ENCODE measurements at regions not wholly inside any gene's neighbourhood (a gene's known extent, or its start where the extent isn't known, plus 50 kb on each side); places are given as distances from the start of the nearest gene placed in this dataset.
"Not testable (repeated sequence)": the region's sequence is repeated elsewhere in the genome, so short reads cannot be mapped to it uniquely, and the experiment has no call there.

DNA sequence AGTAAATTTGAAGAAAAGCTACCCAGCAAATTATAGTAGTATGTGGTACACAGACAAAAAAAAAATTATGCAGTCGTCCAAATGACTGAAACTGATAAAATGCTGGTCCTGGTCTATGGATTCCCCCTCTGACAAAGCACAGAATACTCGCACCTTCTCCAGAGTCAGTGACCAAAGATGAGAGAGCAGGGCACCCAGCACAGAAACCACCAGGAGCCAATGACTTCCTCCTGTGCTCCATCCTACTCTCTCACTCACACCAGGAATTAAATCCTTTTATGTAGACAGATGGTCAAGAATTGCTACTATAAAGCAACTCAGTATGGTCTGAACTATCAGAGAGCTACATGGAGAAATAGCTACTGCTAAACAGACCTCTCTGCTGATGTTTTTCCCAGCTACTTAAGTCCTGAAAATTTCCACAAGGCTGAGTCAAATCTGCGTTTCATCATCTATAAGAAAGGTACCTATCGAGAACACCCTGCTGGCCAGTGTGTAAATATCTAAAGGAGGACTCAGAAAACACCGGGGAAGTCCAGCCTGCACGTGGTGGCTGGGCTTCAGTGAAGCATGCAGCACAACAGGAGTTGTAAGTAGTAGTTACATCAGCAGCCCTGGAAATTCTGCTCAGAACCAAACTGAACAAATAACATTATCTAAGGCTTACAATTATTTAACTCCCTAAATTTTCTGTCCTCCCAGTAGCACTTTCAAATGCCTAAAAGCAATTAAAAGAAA, 118.1 kb upstream of the OR4F16 start:
- TF ChIP-seq, protein P1, sequence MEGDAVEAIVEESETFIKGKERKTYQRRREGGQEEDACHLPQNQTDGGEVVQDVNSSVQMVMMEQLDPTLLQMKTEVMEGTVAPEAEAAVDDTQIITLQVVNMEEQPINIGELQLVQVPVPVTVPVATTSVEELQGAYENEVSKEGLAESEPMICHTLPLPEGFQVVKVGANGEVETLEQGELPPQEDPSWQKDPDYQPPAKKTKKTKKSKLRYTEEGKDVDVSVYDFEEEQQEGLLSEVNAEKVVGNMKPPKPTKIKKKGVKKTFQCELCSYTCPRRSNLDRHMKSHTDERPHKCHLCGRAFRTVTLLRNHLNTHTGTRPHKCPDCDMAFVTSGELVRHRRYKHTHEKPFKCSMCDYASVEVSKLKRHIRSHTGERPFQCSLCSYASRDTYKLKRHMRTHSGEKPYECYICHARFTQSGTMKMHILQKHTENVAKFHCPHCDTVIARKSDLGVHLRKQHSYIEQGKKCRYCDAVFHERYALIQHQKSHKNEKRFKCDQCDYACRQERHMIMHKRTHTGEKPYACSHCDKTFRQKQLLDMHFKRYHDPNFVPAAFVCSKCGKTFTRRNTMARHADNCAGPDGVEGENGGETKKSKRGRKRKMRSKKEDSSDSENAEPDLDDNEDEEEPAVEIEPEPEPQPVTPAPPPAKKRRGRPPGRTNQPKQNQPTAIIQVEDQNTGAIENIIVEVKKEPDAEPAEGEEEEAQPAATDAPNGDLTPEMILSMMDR (IDR thresholded peaks at IDR 0.05): not testable (repeated sequence)
- TF ChIP-seq POLR2A (IDR thresholded peaks at IDR 0.05): not testable (repeated sequence)

Measured in esophagus squamous epithelium (tissue), 4 donors.